ENCODE measurements at regions not wholly inside any gene's neighbourhood (a gene's known extent, or its start where the extent isn't known, plus 50 kb on each side); places are given as distances from the start of the nearest gene placed in this dataset.

DNA sequence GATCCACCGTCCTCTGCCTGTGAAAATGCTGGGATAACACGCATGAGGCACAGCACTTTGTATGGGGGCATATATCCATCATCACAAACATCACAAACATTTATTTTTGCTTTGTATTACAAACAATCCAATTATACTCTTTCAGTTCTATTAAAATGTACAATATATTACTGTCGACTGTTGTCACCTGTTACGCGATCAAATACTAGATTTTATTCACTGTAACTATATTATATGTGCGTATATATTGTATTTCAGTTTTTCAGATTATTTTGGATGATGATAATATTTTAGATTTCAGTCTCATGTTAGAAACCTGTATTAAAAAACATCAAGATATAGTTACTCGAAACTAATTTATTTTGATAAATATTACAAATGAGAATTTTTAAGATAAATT, 998.3 kb downstream of the EFNB2 start:
- no peak for TF ChIP-seq ZNF274 (IDR thresholded peaks at IDR 0.05; ENCODE audit: low read depth, low read length)
- no peak for TF ChIP-seq SUZ12 (IDR thresholded peaks at IDR 0.05; ENCODE audit: extremely low read depth, insufficient read depth, insufficient read length)
